Tibial nerve (tissue), 4 donors: ENCODE measurements at regions not wholly inside any gene's neighbourhood (a gene's known extent, or its start where the extent isn't known, plus 50 kb on each side); places are given as distances from the start of the nearest gene placed in this dataset.
A peak's percentile ranks its signal among the peaks of the same experiment; 100 is the strongest.

Experiments
- DNase-seq, 2 donors: peaks; one replicate each; pipeline ENCODE4 v3.0.0-alpha.2; 2019; ENCODE audit warnings: low spot score in 2 of 2
- H3K27ac ChIP-seq, 4 donors: fragments of 200-600 bp; sonication (generic) in 3 of 4; one replicate each; pipeline ENCODE4 v1.5.1; 2017 to 2019; ENCODE audit warnings: mild to moderate bottlenecking in 1 of 4
- H3K27me3 ChIP-seq, 2 donors: fragments of 200-600 bp; sonication (generic) in 1 of 2; one replicate each; pipeline versions ENCODE4 v1.5.1 to v1.6.0; 2017 to 2019
- H3K36me3 ChIP-seq, 3 donors: fragments of 200-600 bp; sonication (generic); one replicate each; pipeline ENCODE4 v1.5.1; 2018 to 2019
- H3K4me1 ChIP-seq, 4 donors: fragments of 200-600 bp; sonication (generic) in 3 of 4; one replicate each; pipeline ENCODE4 v1.5.1; 2017 to 2019
- H3K4me3 ChIP-seq, 4 donors: fragments of 200-600 bp; sonication (generic) in 3 of 4; one replicate each; pipeline ENCODE4 v1.5.1; 2017 to 2019; ENCODE audit warnings: mild to moderate bottlenecking in 1 of 4, moderate library complexity in 1 of 4
- H3K9me3 ChIP-seq, 4 donors: fragments of 200-600 bp; sonication (generic) in 3 of 4; one replicate each; pipeline ENCODE4 v1.5.1; 2017 to 2019
- EP300 ChIP-seq, 2 donors: sonication (generic); formaldehyde crosslinking; IDR thresholded peaks; one replicate each; pipeline ENCODE4 v1.6.1; 2017; ENCODE audit warnings: antibody characterized with exemption in 2 of 2, mild to moderate bottlenecking in 1 of 2
- POLR2A ChIP-seq, 2 donors: fragments of 450-650 bp; IDR thresholded peaks; one replicate each; pipeline ENCODE4 v1.6.1; 2017; ENCODE audit warnings: antibody characterized with exemption in 2 of 2, mild to moderate bottlenecking in 2 of 2, moderate library complexity in 2 of 2
- WGBS, 2 donors: methylation state at CpG; one replicate each; pipeline ENCODE4 v1.1.5; 2018; 5-methylcytosine and 5-hydroxymethylcytosine counted together
- TF ChIP-seq, protein P1 (sequence below), 5 experiments: fragments of 200-600 bp in 3 of 5; fragments of 450-650 bp in 2 of 5; sonication (generic) in 3 of 5; IDR thresholded peaks; one replicate each; pipeline ENCODE4 v1.5.1; 2016 to 2019; ENCODE audit warnings: antibody characterized with exemption in 5 of 5, mild to moderate bottlenecking in 3 of 5, moderate library complexity in 2 of 5

DNA sequence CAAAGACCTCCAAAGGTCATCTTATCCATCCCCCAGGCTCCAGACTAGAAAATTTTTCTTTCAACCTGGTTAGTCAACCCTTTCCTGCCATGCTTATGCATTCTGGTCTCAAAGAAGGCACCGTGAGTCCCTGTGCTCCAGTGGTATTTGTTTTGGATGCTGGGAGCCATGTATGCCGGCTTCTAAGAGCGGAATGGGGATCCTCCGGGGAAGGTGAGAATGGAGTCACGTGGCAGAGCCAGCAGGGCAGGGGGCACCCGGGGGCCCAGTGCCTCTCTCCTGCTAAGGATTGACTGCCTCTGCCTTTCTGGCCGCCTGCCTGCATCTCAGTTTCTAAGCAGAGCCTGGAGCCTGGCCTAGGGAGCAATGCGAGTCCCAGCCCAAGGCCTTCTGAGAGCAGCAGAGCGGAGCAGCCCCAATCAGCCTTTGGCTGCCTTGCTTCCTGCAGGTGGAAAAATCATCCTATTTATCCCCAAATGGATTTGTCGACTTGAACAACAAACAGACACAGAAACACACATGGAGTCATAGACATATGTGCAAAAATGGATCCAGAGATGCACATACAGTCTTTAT is 141.0 kb downstream of the PJA1 start:
- peaks cover 0 to 16% (median 0%) of the 10 kb centered on the region in 4 donors for H3K4me1 ChIP-seq
- TF ChIP-seq POLR2A (IDR thresholded peaks at IDR 0.05): no peak
- TF ChIP-seq EP300 (IDR thresholded peaks at IDR 0.05): no peak
- TF ChIP-seq, protein P1, sequence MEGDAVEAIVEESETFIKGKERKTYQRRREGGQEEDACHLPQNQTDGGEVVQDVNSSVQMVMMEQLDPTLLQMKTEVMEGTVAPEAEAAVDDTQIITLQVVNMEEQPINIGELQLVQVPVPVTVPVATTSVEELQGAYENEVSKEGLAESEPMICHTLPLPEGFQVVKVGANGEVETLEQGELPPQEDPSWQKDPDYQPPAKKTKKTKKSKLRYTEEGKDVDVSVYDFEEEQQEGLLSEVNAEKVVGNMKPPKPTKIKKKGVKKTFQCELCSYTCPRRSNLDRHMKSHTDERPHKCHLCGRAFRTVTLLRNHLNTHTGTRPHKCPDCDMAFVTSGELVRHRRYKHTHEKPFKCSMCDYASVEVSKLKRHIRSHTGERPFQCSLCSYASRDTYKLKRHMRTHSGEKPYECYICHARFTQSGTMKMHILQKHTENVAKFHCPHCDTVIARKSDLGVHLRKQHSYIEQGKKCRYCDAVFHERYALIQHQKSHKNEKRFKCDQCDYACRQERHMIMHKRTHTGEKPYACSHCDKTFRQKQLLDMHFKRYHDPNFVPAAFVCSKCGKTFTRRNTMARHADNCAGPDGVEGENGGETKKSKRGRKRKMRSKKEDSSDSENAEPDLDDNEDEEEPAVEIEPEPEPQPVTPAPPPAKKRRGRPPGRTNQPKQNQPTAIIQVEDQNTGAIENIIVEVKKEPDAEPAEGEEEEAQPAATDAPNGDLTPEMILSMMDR (IDR thresholded peaks at IDR 0.05): no peak
- no peak overlapping the region for H3K4me3 ChIP-seq
- peak overlapping the region in 2 of 4 donors; percentile 24 to 29 for H3K27ac ChIP-seq
- H3K27me3 ChIP-seq: peaks cover 0 to 19% of the 10 kb centered on the region in 2 donors
- H3K9me3 ChIP-seq: no peaks in the 10 kb centered on the region
- WGBS, 2 donors: 52 to 66% methylated on average over 4 to 10 of the region's 10 CpGs
- no peak for DNase-seq
- H3K36me3 ChIP-seq: no peaks in the 10 kb centered on the region

DNA sequence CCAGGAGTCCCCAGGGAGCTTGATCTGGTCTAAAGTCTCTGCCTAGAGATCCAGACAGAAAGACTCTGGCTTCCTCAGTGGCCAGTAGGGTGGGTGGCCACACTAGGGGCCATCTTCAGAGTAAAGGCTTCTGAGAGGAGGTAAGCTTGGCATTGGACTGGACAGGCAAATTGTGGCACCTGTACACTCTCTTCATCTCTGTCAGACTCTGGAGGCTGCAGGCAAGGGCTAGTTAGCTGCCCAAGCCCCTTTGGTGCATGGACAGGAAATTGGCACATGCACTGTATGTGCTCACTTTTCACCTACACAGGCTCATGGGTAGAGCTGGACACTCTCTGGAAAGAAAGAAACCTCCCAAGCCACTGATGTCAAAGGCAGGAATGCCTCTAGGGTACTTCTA is 142.8 kb downstream of the PJA1 start:
- H3K9me3 ChIP-seq: no peaks in the 10 kb centered on the region
- TF ChIP-seq, protein P1 (IDR thresholded peaks at IDR 0.05): no peak
- no peak for TF ChIP-seq EP300 (IDR thresholded peaks at IDR 0.05)
- TF ChIP-seq POLR2A (IDR thresholded peaks at IDR 0.05): no peak
- H3K4me1 ChIP-seq: peaks cover 0 to 18% (median 0%) of the 10 kb centered on the region in 4 donors
- no peak for DNase-seq
- H3K27me3 ChIP-seq: peaks cover 0 to 19% of the 10 kb centered on the region in 2 donors
- H3K36me3 ChIP-seq: no peaks in the 10 kb centered on the region
- H3K4me3 ChIP-seq: no peak overlapping the region
- no peak overlapping the region for H3K27ac ChIP-seq

DNA sequence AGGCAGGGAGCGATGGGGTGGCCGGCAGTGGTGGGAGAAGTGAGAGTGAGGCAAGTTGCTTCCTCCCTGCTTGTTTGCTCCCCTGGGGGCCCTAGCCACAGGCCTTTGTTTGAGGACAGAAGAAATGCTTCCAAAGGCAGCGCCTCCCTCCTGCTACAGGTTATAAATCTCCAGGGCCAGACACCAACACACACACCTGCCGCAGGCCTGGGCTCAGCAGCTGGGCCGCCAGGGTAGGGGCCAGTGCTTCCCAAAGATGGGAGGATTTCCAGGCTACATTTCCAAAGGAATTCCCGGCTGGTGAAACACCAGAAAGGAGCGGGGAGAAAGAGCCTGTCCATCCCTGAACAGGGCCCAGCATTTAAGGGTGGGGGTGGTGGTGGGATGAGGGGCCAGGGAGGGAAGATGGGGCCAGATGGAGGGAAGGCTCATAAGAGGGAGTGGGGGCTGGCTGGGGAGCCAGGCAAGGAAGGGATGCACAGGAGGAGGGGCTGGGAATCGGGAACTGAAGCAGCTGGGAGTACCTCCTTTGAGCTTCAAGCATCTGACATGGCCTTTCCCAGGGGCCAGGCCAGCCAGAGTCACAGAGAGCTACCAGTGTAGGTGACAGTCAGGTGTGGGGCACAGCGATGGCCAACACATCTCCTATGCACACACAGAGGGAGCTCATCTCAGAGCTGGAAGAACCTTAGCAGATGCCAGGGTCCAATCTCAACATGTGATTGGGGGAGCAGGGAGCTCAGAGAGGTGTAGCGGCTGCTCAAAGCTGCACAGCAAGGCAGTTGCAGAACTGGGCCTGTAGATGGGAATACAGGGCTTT is 143.9 kb downstream of the PJA1 start:
- no peak for DNase-seq
- H3K27ac ChIP-seq: no peak overlapping the region
- peaks cover 0 to 19% of the 10 kb centered on the region in 2 donors for H3K27me3 ChIP-seq
- no peaks in the 10 kb centered on the region for H3K9me3 ChIP-seq
- WGBS, 2 donors: 64 to 69% methylated on average over 9 to 10 of the region's 10 CpGs
- H3K4me3 ChIP-seq: no peak overlapping the region
- no peaks in the 10 kb centered on the region for H3K36me3 ChIP-seq
- peaks cover 0 to 23% (median 0%) of the 10 kb centered on the region in 4 donors for H3K4me1 ChIP-seq
- TF ChIP-seq EP300 (IDR thresholded peaks at IDR 0.05) (no peak), POLR2A (IDR thresholded peaks at IDR 0.05) (no peak)
- TF ChIP-seq, protein P1 (IDR thresholded peaks at IDR 0.05): no peak

DNA sequence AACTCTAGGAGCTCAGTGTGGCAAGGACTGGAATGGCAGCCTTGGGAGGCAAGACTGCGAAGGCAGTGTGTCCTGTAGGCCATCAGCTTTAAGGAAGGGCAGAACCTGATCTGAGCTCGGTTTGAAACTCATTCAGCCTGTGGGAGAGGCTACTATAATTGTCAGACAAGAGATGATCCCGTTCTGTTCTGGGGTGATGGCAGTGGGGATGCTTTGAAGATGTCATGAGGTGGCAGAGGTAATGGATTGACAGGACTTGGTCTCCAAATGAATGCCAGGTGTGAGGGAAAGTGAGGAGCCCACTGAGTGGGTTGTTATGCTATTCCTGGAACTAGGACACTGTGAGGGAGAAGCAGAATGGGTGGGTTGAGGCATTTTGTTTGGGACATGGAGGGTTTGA is 144.9 kb downstream of the PJA1 start:
- 62 to 70% methylated on average over 3 of the region's 3 CpGs for WGBS, 2 donors
- H3K36me3 ChIP-seq: no peaks in the 10 kb centered on the region
- H3K27ac ChIP-seq: no peak overlapping the region
- TF ChIP-seq POLR2A (IDR thresholded peaks at IDR 0.05) (no peak), EP300 (IDR thresholded peaks at IDR 0.05) (no peak)
- TF ChIP-seq, protein P1 (IDR thresholded peaks at IDR 0.05): no peak
- no peak overlapping the region for H3K4me3 ChIP-seq
- H3K9me3 ChIP-seq: no peaks in the 10 kb centered on the region
- no peak for DNase-seq
- H3K27me3 ChIP-seq: peaks cover 0 to 16% of the 10 kb centered on the region in 2 donors
- peaks cover 0 to 28% (median 0%) of the 10 kb centered on the region in 4 donors for H3K4me1 ChIP-seq
